HT-29 (cell line): ENCODE measurements at regions not wholly inside any gene's neighbourhood (a gene's known extent, or its start where the extent isn't known, plus 50 kb on each side); places are given as distances from the start of the nearest gene placed in this dataset.

Source experiments
- DNase-seq: peaks from one replicate; pipeline ENCODE4 v3.0.0-alpha.2; 2015; ENCODE audit warnings: low spot score

DNA sequence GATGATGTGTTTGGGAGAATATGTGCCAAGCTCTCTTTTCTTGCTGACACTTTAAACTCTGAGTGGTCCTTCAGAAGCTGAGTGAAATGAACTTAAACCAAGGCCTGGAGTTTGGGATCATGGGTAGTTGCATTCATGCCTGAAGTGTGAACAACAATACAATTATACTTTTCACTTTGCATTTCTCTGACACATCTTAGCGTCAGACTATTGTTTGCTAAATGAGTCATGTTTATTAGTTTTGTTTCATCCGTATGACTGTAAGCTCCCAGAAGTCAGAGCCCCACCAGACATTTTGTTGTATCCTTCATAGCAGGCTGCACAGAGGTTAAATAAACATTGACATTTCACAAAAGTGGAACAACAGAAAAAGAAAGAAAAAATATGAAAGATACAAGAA, 542.6 kb downstream of the TUSC7 start:
- DNase-seq = peak; percentile 32

DNA sequence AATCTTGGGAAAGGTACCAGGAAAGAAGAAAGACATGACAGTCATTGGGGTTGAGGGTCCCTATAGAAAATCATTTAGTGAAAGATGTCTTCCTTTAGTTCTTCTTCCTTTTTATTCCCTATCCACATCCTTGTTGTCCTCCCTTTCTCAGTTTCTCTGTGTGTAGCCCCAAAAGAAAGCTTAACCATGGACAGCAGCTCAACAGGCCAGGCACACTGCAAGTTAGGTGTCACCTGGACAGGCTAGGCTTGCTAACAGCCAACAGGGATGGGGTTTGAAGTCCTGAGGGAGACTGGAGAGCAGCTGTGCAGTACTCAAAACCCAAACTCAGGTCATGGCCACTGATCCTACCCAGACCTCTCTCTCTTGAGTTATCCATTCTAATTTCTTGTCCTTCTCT, 543.1 kb downstream of the TUSC7 start:
- no peak for DNase-seq

DNA sequence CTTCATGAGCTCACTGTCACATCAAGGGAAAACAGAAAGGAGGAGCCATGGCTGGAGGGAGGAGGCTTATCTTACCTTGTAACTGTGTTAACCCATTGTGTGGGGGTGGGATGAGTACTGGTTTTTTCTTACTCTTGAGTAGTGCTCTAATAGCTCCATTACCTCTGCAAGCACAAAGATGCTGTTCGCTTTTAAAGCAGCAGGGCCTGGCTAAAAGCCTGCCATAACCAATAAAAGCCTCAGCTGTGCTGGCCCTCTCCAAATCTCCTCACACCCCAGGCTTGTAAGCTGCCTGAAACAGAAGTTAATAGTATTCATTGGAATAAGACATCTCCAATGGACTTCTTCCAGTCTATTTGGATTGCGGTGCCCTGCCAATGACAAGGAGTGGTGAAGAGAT, 544.1 kb downstream of the TUSC7 start:
- no peak for DNase-seq

DNA sequence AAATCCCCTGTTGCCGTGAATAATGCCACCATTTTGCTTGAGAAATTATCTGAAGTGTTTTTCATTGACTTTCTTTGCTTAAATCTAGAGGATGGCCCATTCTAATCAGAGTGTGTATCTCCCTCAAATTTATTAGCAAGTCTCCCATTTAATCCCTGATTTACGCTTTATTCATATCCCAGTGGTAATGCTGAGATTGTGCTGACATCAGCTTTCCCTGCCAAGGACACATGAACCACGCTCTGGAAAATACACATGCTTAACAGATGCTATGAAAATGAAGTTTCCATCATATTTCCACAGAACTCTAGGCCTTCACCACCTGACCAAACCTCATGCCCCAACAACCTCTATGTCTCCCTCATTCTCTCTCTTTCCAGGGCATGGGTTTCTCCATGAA, 545.4 kb downstream of the TUSC7 start:
- no peak for DNase-seq

DNA sequence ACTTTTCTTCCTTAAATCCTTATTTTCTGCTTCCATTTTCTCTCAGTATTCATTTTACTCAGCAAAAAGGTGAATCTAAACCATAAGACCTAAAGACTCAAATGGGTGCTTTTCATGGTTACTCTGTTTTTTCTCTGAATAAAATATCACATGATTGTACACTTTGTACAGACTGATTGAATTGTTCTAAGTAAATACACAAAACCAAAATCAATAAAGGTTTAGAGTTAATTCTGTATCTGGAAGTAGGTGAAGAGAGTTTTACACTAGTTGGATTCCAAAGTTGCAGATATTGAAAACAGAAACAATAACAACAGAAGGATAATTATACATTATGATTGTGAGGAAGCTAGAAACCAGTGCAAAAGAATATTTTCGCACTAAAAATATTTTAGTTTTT, 546.2 kb downstream of the TUSC7 start:
- DNase-seq = no peak

GRCh38 chr3:117261983-117262421, 552.4 kb downstream of the TUSC7 start:
- peak; percentile 44 for DNase-seq

DNA sequence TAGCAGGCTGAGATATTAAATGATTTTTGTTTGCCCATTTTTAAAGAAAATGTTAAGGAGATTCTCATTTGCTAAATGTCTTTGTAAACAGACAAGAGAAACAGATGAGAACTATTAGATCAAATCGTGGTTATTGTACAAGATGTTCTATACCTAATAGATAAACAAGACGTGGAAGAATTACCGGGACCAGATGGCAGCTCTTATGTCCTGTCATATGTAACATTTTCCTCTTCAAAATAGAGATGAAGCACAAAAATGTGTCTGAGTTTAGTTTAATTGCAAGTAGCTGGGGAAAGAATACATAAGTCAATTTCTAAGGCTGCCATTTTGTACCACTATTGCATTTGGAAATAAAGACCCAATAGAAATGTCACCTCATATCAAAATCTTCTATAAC, 553.7 kb downstream of the TUSC7 start:
- no peak for DNase-seq

GRCh38 chr3:117263745-117264144, 554.2 kb downstream of the TUSC7 start:
- no peak for DNase-seq

DNA sequence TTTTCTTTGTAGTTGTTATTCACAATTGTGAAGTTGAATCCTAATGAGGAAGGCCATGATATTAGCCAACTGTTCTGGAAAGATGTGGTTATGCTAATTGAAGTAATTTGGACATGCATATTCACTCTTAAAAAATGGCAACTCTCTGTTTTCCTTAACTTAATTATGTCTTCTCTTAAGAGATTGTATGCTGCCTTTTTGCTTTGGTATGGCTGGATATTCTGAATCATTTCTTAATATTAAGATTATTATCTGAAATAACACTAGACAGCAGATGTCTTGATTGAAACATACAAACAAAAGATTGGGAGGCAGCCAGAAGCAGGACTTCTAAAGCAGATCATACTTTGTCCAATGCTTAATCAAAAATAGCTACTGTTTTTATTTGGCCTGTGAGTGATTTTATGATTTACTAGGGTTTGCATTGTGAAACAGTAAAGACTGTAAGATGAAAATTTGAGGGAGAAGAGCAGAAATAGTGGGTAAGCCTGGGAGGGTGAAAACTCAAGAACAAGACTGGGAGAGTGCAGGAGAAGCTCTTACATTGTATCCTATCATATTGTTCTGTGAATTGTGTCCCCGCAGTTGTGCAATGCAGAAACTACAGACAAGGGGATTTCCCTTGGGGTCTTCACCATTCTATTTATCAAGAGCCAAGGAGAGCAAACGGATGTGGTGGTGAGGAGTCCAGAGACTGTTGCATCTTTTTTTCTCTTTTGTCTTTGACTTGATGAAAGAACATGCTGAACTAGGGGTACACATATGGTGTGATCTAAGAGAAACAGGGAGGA, 554.8 kb downstream of the TUSC7 start:
- no peak for DNase-seq

DNA sequence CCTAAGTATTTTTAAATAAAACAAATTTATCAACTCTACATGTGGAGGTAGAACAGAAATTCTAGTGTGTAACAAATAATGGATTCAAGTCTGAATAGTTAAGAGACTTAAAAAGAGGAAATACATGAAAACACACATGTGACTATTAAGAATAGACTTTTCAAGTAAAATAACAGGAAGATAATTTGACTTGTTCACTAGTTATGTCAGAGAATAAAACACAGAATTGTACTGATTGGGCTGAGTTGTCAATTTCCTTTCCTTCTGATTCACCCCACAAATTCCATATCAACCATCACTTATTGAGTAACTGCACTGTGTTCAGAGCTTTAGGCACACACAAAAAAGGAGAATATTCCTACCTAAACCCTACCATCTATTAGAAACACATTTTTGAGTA, 557.2 kb downstream of the TUSC7 start:
- no peak for DNase-seq

DNA sequence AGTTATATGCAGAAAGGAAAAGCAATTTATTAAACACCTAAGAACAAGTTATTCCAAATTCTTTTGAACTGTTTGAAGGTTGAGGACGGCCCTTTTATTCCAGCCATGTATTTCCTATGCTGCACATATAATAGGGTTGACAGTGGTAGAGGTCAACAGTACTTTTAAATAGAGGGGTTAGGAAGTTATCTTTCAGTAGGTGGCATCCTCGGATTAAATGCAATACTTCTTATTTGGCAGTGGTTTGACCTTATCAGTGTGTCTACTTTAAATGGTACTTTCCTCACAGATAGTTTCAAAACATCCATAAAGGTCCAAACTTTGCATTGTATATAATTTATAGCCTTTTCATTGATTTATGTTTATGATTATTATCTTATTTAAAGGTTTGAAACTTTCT, 558.7 kb downstream of the TUSC7 start:
- no peak for DNase-seq

DNA sequence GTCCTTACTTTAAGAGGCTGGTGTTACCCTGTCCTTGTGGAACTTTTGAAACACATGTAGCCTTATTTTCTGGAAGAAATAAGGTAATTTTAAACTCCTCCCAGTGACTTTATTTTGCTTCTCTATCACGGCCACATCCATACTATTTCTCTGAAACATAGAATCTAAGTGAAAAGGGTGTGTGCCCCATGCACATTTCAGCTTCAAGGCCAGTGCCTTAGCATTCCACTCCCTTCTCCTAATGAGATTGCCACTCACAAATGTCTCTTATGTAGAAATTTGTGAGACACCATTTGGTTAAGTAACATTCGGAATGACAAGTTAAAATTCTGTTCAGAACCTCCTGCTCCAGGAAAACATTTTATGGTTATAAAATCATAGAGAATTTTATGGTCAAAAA, 562.7 kb downstream of the TUSC7 start:
- no peak for DNase-seq

GRCh38 chr3:117272876-117273523, 563.4 kb downstream of the TUSC7 start:
- no peak for DNase-seq

DNA sequence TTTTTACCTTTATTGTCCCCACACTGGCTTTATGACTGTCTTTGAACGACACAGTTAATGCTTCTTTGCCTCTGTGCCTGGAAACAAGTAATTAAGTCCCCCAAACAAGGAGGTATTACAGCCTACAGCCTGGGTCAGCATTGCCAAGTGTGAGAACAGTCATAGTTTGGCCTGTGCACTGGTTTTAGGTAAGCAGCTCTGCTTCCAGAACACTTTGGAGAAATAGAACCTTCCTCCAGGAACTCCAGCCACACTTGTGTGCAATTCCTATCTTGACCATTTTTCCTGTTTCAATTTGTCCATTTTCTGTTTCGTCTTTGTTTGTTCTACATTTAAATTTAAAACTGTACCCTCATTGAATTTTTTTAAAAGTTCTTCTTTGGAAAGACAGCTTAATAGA, 568.2 kb downstream of the TUSC7 start:
- no peak for DNase-seq

GRCh38 chr3:117278424-117279190, 569.0 kb downstream of the TUSC7 start:
- peak; percentile 90 for DNase-seq

DNA sequence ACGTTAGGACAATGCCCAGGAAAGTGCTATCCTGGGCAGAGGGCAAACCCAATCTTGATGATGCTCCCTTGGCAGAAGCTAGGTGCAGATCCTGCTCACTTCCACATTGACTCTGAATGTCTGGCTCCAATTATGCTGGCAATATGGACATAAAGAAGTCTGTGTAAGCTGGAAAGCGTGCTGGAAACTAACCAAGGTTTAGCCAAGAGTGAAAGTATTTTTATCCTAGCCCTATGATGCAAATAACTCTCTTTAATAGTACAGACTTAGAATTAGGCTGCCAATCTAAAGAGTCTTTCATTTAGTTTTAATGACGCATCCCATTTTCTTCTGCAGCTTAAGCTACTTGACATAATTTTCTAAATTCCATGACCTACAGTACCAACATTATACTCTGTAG, 571.8 kb downstream of the TUSC7 start:
- no peak for DNase-seq

DNA sequence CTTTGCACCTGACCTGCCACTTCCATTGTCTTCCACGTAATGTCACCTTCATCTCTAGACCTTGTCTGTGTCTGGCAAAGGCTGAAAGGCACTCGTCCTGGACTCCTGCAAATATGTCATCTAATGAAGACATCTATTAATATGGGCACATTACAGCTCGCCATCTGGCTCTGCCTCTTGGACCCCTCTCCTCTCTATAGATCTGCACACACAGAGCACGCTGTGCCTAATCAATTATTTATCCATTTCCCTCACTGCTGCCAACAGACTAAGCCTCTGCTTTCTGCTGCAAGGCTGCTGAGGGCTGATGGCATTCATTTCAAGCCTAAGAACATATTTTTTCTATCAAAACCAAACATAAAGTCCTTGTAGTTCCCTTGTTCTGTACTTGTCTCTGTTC, 573.0 kb downstream of the TUSC7 start:
- no peak for DNase-seq

DNA sequence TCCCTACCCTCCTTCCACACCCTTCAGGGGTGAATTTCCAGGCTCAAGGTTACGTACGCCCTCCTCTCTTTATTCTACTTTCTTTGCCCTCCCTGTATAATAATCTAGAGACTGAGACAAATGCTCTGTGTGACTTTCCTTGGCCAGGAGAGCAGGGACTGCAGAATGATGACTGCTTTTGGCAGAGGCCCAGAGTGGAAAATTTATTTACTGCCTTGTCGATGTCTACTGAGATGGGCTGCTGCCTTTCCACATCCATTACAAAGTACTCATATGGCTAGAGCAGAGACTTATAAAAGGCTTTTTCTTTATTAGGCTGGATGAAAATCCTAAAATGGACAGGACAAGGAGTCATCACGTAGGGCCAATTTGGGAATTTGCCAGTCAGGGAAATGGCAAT, 576.2 kb downstream of the TUSC7 start:
- no peak for DNase-seq

GRCh38 chr3:117286488-117286887, 576.9 kb downstream of the TUSC7 start:
- no peak for DNase-seq

DNA sequence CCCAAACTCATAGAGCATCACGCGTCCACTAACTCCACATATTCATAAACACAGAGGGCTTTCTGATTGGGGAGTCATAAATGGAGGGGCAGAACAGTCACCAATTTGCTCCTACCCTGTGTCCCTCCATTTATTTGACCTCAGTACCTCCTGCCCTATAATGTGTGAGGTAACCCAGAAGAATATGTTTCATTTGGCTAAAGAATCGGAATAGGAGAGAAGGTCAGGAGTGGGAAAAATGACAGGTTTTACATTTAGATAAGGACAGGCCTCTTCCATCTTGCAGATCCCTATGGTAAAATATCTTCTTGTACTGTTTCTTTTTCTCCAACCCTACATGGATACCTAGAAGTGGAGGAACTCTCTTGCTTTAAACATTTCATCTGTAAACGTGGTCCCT, 578.0 kb downstream of the TUSC7 start:
- no peak for DNase-seq

DNA sequence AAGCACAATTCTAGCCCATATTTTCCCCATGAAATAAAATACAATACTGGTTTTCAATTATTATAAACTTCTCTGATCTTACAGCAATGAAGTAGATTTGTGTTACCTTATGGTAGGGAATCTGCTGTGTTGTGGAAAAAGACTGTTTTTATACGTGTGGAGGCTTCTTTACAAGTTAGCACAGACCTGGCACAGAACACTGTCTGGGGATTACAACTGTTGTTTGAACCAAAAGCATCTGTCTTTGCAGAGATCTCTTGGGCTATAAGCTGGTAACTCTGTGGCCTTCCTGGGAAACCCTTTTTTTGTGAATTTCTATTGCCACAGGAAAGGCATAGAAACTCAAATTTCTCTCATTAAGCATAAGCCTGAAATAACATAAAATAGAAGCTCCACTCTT, 581.9 kb downstream of the TUSC7 start:
- DNase-seq = no peak

DNA sequence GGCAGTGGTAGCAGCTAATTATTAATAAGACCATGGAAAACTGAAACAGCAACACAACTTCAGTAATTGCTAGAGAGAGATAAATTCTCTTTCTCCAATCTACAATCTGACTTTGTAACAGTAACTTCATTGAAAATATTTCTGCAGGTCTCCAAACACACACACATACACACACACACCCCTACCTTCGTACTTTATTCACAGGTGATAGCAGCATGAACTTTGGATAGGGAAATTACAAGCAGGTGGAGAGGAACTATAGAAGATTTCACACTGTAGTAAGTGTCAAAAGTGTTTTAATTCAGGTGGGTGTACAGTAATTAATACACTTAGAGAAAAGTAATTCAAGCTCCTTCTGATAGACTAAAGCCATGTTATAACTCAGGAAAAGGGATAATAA, 587.5 kb downstream of the TUSC7 start:
- no peak for DNase-seq

DNA sequence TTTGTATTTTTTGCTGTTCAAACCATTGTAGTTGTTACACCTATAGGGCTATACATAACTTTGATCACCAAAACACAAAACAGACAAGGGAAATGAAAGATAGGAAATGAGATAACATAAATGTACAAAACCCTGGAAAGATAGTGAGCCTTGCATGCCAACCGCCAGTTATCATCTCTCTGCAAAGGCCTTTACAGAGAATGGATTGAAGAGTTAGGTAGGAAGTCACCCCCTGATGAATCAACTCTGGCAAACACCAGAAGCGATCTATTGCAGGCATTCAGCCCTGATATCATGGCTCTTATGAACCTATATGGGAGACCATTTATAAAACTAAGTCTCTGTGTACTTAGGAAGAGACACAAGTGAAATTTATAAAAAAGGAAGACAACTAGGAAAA, 588.0 kb downstream of the TUSC7 start:
- no peak for DNase-seq
